Trophoblast cell (in vitro differentiated cells and primary cell): ENCODE measurements at regions not wholly inside any gene's neighbourhood (a gene's known extent, or its start where the extent isn't known, plus 50 kb on each side); places are given as distances from the start of the nearest gene placed in this dataset.

Source experiments
- DNase-seq, 2 donors: peaks; one replicate each; pipeline ENCODE4 v3.0.0-alpha.2; 2016
- H2AFZ ChIP-seq: 2 replicates; pipeline ENCODE4 v1.6.1; 2013; ENCODE audit warnings: low read length, moderate library complexity, mild to moderate bottlenecking; ENCODE audit not compliant: insufficient read depth, poor library complexity
- H2AK5ac ChIP-seq: 2 replicates; pipeline ENCODE4 v1.6.1; 2013; ENCODE audit warnings: mild to moderate bottlenecking, low read length
- H2BK120ac ChIP-seq: 2 replicates; pipeline ENCODE4 v1.6.1; 2013; ENCODE audit warnings: low read length, mild to moderate bottlenecking, moderate library complexity; ENCODE audit not compliant: insufficient read depth, poor library complexity
- H2BK12ac ChIP-seq: 2 replicates; pipeline ENCODE4 v1.6.1; 2013; ENCODE audit warnings: mild to moderate bottlenecking, low read length, moderate library complexity
- H2BK5ac ChIP-seq: 2 replicates; pipeline ENCODE4 v1.6.1; 2013; ENCODE audit warnings: low read length, low read depth, moderate library complexity, mild to moderate bottlenecking; ENCODE audit not compliant: poor library complexity
- H3K14ac ChIP-seq: 2 replicates; pipeline ENCODE4 v1.6.1; 2013; ENCODE audit warnings: mild to moderate bottlenecking, low read length
- H3K18ac ChIP-seq: 2 replicates; pipeline ENCODE4 v1.6.1; 2013; ENCODE audit warnings: mild to moderate bottlenecking, low read length
- H3K23ac ChIP-seq: 2 replicates; pipeline ENCODE4 v1.6.1; 2013; ENCODE audit warnings: low read length
- H3K27ac ChIP-seq: 2 replicates; pipeline ENCODE4 v1.5.1; 2013; ENCODE audit warnings: low read depth, mild to moderate bottlenecking, inconsistent platforms, low read length, moderate library complexity
- H3K27me3 ChIP-seq: 2 replicates; pipeline ENCODE4 v1.6.1; 2013; ENCODE audit warnings: inconsistent platforms, mild to moderate bottlenecking, low read length, moderate library complexity; ENCODE audit not compliant: insufficient read depth
- H3K36me3 ChIP-seq, 2 experiments: 1 replicate in 1 of 2; 2 replicates in 1 of 2; pipeline ENCODE4 v1.6.1; 2013; ENCODE audit warnings: low read length in 2 of 2, mild to moderate bottlenecking in 2 of 2, moderate library complexity in 1 of 2; ENCODE audit not compliant: insufficient read depth in 2 of 2, control insufficient read depth in 1 of 2
- H3K4ac ChIP-seq: 2 replicates; pipeline ENCODE4 v1.6.1; 2013; ENCODE audit warnings: low read depth, mild to moderate bottlenecking, low read length, moderate library complexity
- H3K4me1 ChIP-seq, 2 experiments: 1 replicate in 1 of 2; 2 replicates in 1 of 2; pipeline ENCODE4 v1.6.1; 2013; ENCODE audit warnings: low read length in 2 of 2, mild to moderate bottlenecking in 2 of 2, moderate library complexity in 1 of 2; ENCODE audit not compliant: insufficient read depth in 2 of 2, control insufficient read depth in 1 of 2
- H3K4me2 ChIP-seq: 2 replicates; pipeline ENCODE4 v1.6.1; 2013; ENCODE audit warnings: inconsistent platforms, mild to moderate bottlenecking, low read length, moderate library complexity
- H3K4me3 ChIP-seq: 2 replicates; pipeline ENCODE4 v1.5.1; 2013; ENCODE audit warnings: mild to moderate bottlenecking, low read depth, low read length, inconsistent platforms
- H3K79me1 ChIP-seq: one replicate; pipeline ENCODE4 v1.6.1; 2013; ENCODE audit warnings: low read length
- H3K79me2 ChIP-seq: 2 replicates; pipeline ENCODE4 v1.6.1; 2013; ENCODE audit warnings: low read length, mild to moderate bottlenecking; ENCODE audit not compliant: control insufficient read depth, insufficient read depth, poor library complexity
- H3K9ac ChIP-seq: 2 replicates; pipeline ENCODE4 v1.6.1; 2013; ENCODE audit warnings: mild to moderate bottlenecking, low read length
- H3K9me3 ChIP-seq: 2 replicates; pipeline ENCODE4 v1.6.1; 2013; ENCODE audit warnings: low read depth, mild to moderate bottlenecking, control low read depth, inconsistent platforms, low read length; ENCODE audit not compliant: insufficient read depth
- H4K12ac ChIP-seq: 2 replicates; pipeline ENCODE4 v1.6.1; 2013; ENCODE audit warnings: low read depth, mild to moderate bottlenecking, low read length, moderate library complexity
- H4K8ac ChIP-seq: 2 replicates; pipeline ENCODE4 v1.6.1; 2013; ENCODE audit warnings: low read depth, mild to moderate bottlenecking, low read length, moderate library complexity
- H4K91ac ChIP-seq: one replicate; pipeline ENCODE4 v1.6.1; 2013; ENCODE audit warnings: low read depth, mild to moderate bottlenecking, low read length, moderate library complexity
- WGBS: extraction: QIAGEN DNeasy Blood & Tissue Kit; methylation state at CpG from one replicate; pipeline ENCODE4 v1.1.7; 2013; ENCODE audit warnings: missing lambda C conversion rate; ENCODE audit not compliant: insufficient read length, insufficient coverage; ENCODE audit errors: extremely low coverage; 5-methylcytosine and 5-hydroxymethylcytosine counted together

DNA sequence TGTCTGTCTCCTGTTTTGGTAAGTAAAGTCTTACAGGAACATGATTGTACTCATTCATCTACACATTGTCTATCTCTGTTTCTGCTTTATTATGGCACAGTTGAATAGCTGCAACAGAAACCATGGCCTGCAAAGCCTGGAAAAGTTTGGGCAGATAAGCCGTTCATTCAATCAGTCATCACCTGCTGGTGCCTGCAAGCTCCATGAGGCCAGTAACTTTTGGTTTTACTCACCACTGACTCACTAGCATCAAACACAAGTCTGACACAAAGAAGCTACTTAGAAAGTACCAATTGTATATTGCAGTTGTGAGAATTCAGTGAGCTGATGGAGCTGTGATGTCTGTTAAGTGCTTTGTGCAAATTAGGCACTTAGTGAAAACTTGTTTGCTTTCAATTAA is 373.6 kb upstream of the SGCD start:
- H2BK12ac ChIP-seq: no peak overlapping the region
- no peaks in the 10 kb centered on the region for H3K27me3 ChIP-seq
- no peak overlapping the region for H3K4me2 ChIP-seq
- no peak overlapping the region for H3K27ac ChIP-seq
- WGBS: no CpG with 5 or more reads among the region's 1 CpG
- H4K91ac ChIP-seq: no peak overlapping the region
- H3K4ac ChIP-seq: no peak overlapping the region
- no peak overlapping the region for H3K9ac ChIP-seq
- no peak overlapping the region for H3K18ac ChIP-seq
- no peaks in the 10 kb centered on the region for H3K4me1 ChIP-seq
- no peak overlapping the region for H3K23ac ChIP-seq
- H2BK120ac ChIP-seq: no peak overlapping the region
- H2AFZ ChIP-seq: no peak overlapping the region
- H3K36me3 ChIP-seq: no peaks in the 10 kb centered on the region
- H2AK5ac ChIP-seq: no peak overlapping the region
- H3K79me1 ChIP-seq: no peaks in the 10 kb centered on the region
- no peak for DNase-seq
- H2BK5ac ChIP-seq: no peak overlapping the region
- H4K8ac ChIP-seq: no peak overlapping the region
- no peak overlapping the region for H3K14ac ChIP-seq
- H4K12ac ChIP-seq: no peak overlapping the region
- H3K9me3 ChIP-seq: no peaks in the 10 kb centered on the region
- H3K79me2 ChIP-seq: no peaks in the 10 kb centered on the region
- H3K4me3 ChIP-seq: no peak overlapping the region

GRCh38 chr5:155954701-155955445 is 372.1 kb upstream of the SGCD start:
- Histone ChIP-seq H2BK5ac (no peak overlapping the region), H3K4ac (no peak overlapping the region), H3K23ac (no peak overlapping the region), H4K8ac (no peak overlapping the region), H3K4me3 (no peak overlapping the region), H3K4me1 (no peaks in the 10 kb centered on the region), H3K9ac (no peak overlapping the region), H3K27ac (no peak overlapping the region), H3K79me2 (no peaks in the 10 kb centered on the region), H2BK120ac (no peak overlapping the region), H3K9me3 (no peaks in the 10 kb centered on the region), H3K18ac (no peak overlapping the region), H3K27me3 (no peaks in the 10 kb centered on the region), H2BK12ac (no peak overlapping the region), H4K91ac (no peak overlapping the region), H3K79me1 (no peaks in the 10 kb centered on the region), H3K36me3 (no peaks in the 10 kb centered on the region), H4K12ac (no peak overlapping the region), H3K4me2 (no peak overlapping the region), H3K14ac (no peak overlapping the region), H2AK5ac (no peak overlapping the region), H2AFZ (no peak overlapping the region)
- no peak for DNase-seq
- no CpG with 5 or more reads among the region's 6 CpGs for WGBS

GRCh38 chr5:155957884-155958283 is 369.1 kb upstream of the SGCD start:
- WGBS: no CpG with 5 or more reads among the region's 3 CpGs
- no peak overlapping the region for H2BK12ac ChIP-seq
- H3K36me3 ChIP-seq: no peaks in the 10 kb centered on the region

DNA sequence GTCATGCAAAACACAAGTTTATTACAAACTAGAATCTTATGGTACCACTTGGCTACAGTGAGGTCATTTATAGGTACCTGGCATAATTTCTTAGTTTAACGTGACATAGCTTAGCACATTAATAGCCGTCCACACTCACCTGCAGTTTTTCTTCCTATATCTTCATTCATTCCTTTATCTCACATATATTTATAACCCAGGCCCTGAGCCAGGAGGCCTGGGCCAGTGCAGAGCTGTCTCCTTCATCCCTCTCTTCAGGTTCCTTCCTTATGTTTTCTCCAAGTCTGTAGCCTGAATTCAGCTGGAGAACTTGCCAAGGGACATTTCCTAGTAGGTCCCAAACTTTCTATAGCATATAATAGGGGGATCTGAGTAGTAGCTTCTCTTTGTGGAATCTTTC is 367.9 kb upstream of the SGCD start:
- H3K4me2 ChIP-seq: no peak overlapping the region
- no peak overlapping the region for H4K8ac ChIP-seq
- H3K23ac ChIP-seq: no peak overlapping the region
- H3K4ac ChIP-seq: no peak overlapping the region
- H4K12ac ChIP-seq: no peak overlapping the region
- H4K91ac ChIP-seq: no peak overlapping the region
- H2BK5ac ChIP-seq: no peak overlapping the region
- no peaks in the 10 kb centered on the region for H3K36me3 ChIP-seq
- no peaks in the 10 kb centered on the region for H3K79me2 ChIP-seq
- H3K18ac ChIP-seq: no peak overlapping the region
- H2BK120ac ChIP-seq: no peak overlapping the region
- H3K27me3 ChIP-seq: no peaks in the 10 kb centered on the region
- H3K9me3 ChIP-seq: no peaks in the 10 kb centered on the region
- no peak overlapping the region for H3K14ac ChIP-seq
- DNase-seq: no peak
- H2AK5ac ChIP-seq: no peak overlapping the region
- H3K79me1 ChIP-seq: no peaks in the 10 kb centered on the region
- no CpG with 5 or more reads among the region's 2 CpGs for WGBS
- no peak overlapping the region for H2BK12ac ChIP-seq
- no peak overlapping the region for H3K9ac ChIP-seq
- H2AFZ ChIP-seq: no peak overlapping the region
- H3K4me3 ChIP-seq: no peak overlapping the region
- no peak overlapping the region for H3K27ac ChIP-seq
- H3K4me1 ChIP-seq: no peaks in the 10 kb centered on the region

More at GRCh38 chr5:155957884-155958283, 369.1 kb upstream of the SGCD start:
- H2BK5ac ChIP-seq: no peak overlapping the region
- H3K9ac ChIP-seq: no peak overlapping the region
- H4K91ac ChIP-seq: no peak overlapping the region
- no peaks in the 10 kb centered on the region for H3K79me1 ChIP-seq
- no peak overlapping the region for H4K12ac ChIP-seq
- H2BK120ac ChIP-seq: no peak overlapping the region
- H2AFZ ChIP-seq: no peak overlapping the region
- no peaks in the 10 kb centered on the region for H3K27me3 ChIP-seq
- H3K79me2 ChIP-seq: no peaks in the 10 kb centered on the region
- no peak overlapping the region for H3K27ac ChIP-seq
- no peak overlapping the region for H3K18ac ChIP-seq
- H3K4me3 ChIP-seq: no peak overlapping the region
- H3K9me3 ChIP-seq: no peaks in the 10 kb centered on the region
- no peak overlapping the region for H3K4me2 ChIP-seq
- no peak overlapping the region for H3K23ac ChIP-seq
- H2AK5ac ChIP-seq: no peak overlapping the region
- no peak overlapping the region for H3K14ac ChIP-seq
- no peak for DNase-seq
- no peaks in the 10 kb centered on the region for H3K4me1 ChIP-seq
- no peak overlapping the region for H4K8ac ChIP-seq
- no peak overlapping the region for H3K4ac ChIP-seq
